Sigmoid colon (tissue), 6 donors: ENCODE measurements at regions not wholly inside any gene's neighbourhood (a gene's known extent, or its start where the extent isn't known, plus 50 kb on each side); places are given as distances from the start of the nearest gene placed in this dataset.
"Not testable (repeated sequence)": the region's sequence is repeated elsewhere in the genome, so short reads cannot be mapped to it uniquely, and the experiment has no call there.

Source experiments
- DNase-seq: peaks from one replicate; pipeline ENCODE4 v3.0.0-alpha.2; 2019
- H3K27ac ChIP-seq, 4 donors: fragments of 200-600 bp; sonication (generic); one replicate each; pipeline ENCODE4 v1.5.1; 2016 to 2019; ENCODE audit warnings: mild to moderate bottlenecking in 1 of 4
- H3K27me3 ChIP-seq, 3 donors: fragments of 200-600 bp; sonication (generic); one replicate each; pipeline ENCODE4 v1.5.1; 2019; ENCODE audit warnings: mild to moderate bottlenecking in 1 of 3
- H3K36me3 ChIP-seq, 4 donors: fragments of 200-600 bp; sonication (generic); one replicate each; pipeline ENCODE4 v1.5.1; 2016 to 2019
- H3K4me1 ChIP-seq, 4 donors: fragments of 200-600 bp; sonication (generic); one replicate each; pipeline ENCODE4 v1.5.1; 2017 to 2019
- H3K4me3 ChIP-seq, 4 donors: fragments of 200-600 bp; sonication (generic); one replicate each; pipeline ENCODE4 v1.5.1; 2017 to 2019; ENCODE audit warnings: mild to moderate bottlenecking in 2 of 4, moderate library complexity in 1 of 4
- H3K9me3 ChIP-seq, 4 donors: fragments of 200-600 bp in 3 of 4; sonication (generic) in 3 of 4; one replicate each; pipeline versions ENCODE4 v1.5.1 to v1.6.1; 2013 to 2019
- CTCF ChIP-seq, 4 experiments: fragments of 450-650 bp in 3 of 4; fragments of 200-600 bp in 1 of 4; IDR thresholded peaks; one replicate each; pipeline ENCODE4 v1.5.1; 2016 to 2019; ENCODE audit warnings: antibody characterized with exemption in 4 of 4, mild to moderate bottlenecking in 3 of 4, moderate library complexity in 2 of 4
- EP300 ChIP-seq, 4 donors: sonication (generic); formaldehyde crosslinking; IDR thresholded peaks; one replicate each; pipeline ENCODE4 v1.6.1; 2017; ENCODE audit warnings: antibody characterized with exemption in 4 of 4
- POLR2A ChIP-seq, 2 donors: fragments of 450-650 bp; IDR thresholded peaks; one replicate each; pipeline ENCODE4 v1.6.1; 2016; ENCODE audit warnings: antibody characterized with exemption in 2 of 2, mild to moderate bottlenecking in 2 of 2, moderate library complexity in 2 of 2
- POLR2AphosphoS5 ChIP-seq, 4 donors: sonication (generic); formaldehyde crosslinking; IDR thresholded peaks; one replicate each; pipeline ENCODE4 v1.6.1; 2017; ENCODE audit warnings: antibody characterized with exemption in 4 of 4
- WGBS, 2 donors: extraction: QIAGEN DNeasy Blood & Tissue Kit; methylation state at CpG; one replicate each; pipeline ENCODE4 v1.1.7; 2013; 5-methylcytosine and 5-hydroxymethylcytosine counted together
- intact Hi-C: fragments of 100-400 bp; cut with DNase I; formaldehyde crosslinking; loops from one replicate; pipeline ENCODE4 v1.15.1; 2023
- donor health status: healthy with polysubstance abuse.
- donor health status: healthy.

DNA sequence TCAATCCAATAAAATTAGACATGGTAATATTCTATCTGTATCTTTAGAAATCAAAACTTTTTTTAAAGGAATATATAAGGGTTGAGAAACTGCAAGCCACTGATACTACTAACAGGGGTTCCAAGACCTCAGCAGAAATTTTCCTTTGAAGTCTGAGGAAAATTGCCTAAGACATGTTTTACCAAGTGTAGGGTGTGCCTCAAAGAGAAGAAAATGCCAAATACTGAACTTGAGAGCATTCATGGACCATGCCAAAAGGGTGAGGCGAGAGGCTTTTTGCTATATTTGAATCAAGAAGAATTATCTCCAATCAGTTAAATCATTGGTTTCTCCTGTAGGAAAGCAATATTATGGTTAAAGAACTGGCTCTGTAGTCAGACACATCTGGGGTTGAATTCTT, 207.9 kb upstream of the B3GALT2 start:
- TF ChIP-seq EP300 (IDR thresholded peaks at IDR 0.05) (no peak), POLR2A (IDR thresholded peaks at IDR 0.05) (no peak), POLR2AphosphoS5 (IDR thresholded peaks at IDR 0.05) (no peak), CTCF (IDR thresholded peaks at IDR 0.05) (no peak)
- no peaks in the 10 kb centered on the region for H3K27me3 ChIP-seq
- H3K4me3 ChIP-seq = no peak overlapping the region
- H3K9me3 ChIP-seq = no peaks in the 10 kb centered on the region
- 93 to 97% methylated on average over 1 of the region's 1 CpG for WGBS, 2 donors
- H3K36me3 ChIP-seq = no peaks in the 10 kb centered on the region
- DNase-seq = no peak
- intact Hi-C loops = no loop called here
- H3K4me1 ChIP-seq = no peaks in the 10 kb centered on the region
- no peak overlapping the region for H3K27ac ChIP-seq

DNA sequence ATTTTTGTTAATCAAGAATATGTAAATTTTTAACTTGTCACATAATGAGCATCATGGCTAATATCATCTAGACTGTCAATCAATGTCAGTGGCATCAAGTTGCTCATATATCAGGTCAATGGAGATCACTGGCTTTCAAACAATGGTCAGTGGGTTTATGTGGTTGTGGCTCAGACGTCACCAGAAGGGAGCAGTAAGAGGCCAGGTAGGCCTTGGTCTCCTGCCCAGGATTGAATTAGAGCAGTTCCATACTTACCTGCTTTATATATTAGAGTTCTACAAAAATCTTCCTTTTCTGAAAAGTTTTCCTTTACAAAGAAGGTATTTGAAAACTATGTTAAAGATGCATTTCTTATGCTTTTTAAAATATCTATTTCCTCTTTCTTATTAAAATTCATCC, 206.3 kb upstream of the B3GALT2 start:
- H3K36me3 ChIP-seq = no peaks in the 10 kb centered on the region
- 75 to 88% methylated on average over 1 of the region's 1 CpG for WGBS, 2 donors

DNA sequence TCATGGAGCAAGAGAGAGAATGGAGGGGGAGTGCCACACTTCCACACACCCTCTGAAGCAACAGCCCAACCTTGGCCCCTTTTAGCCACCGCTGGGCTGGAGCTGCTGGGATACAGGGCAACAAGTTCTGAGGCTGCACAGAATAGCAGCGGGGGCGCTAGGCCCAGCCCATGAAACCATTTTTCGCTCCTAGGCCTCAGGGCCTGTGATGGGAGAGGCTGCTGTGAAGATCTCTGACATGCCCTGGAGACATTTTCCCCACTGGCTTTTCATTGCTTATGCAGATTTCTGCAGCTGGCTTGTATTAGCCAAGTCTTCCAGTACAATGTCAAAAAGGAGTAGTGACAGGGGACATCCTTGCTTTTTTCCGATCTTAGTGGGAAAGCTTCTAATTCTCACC, 202.3 kb upstream of the B3GALT2 start:
- 96 to 97% methylated on average over 5 of the region's 5 CpGs for WGBS, 2 donors
- Histone ChIP-seq H3K27ac (no peak overlapping the region), H3K9me3 (no peaks in the 10 kb centered on the region), H3K4me1 (no peaks in the 10 kb centered on the region), H3K27me3 (no peaks in the 10 kb centered on the region), H3K36me3 (no peaks in the 10 kb centered on the region), H3K4me3 (no peak overlapping the region)
- DNase-seq = no peak
- intact Hi-C loops = no loop called here
- no peak for TF ChIP-seq POLR2A (IDR thresholded peaks at IDR 0.05)
- TF ChIP-seq CTCF (IDR thresholded peaks at IDR 0.05) = no peak
- no peak for TF ChIP-seq EP300 (IDR thresholded peaks at IDR 0.05)
- no peak for TF ChIP-seq POLR2AphosphoS5 (IDR thresholded peaks at IDR 0.05)

More for the DNA sequence above, 206.3 kb upstream of the B3GALT2 start:
- no peaks in the 10 kb centered on the region for H3K27me3 ChIP-seq
- intact Hi-C loops = no loop called here
- no peaks in the 10 kb centered on the region for H3K9me3 ChIP-seq
- TF ChIP-seq CTCF (IDR thresholded peaks at IDR 0.05) = no peak
- no peak for TF ChIP-seq POLR2AphosphoS5 (IDR thresholded peaks at IDR 0.05)
- TF ChIP-seq EP300 (IDR thresholded peaks at IDR 0.05) = no peak
- no peak for TF ChIP-seq POLR2A (IDR thresholded peaks at IDR 0.05)
- no peak overlapping the region for H3K4me3 ChIP-seq
- DNase-seq = no peak
- no peaks in the 10 kb centered on the region for H3K4me1 ChIP-seq
- H3K27ac ChIP-seq = no peak overlapping the region

DNA sequence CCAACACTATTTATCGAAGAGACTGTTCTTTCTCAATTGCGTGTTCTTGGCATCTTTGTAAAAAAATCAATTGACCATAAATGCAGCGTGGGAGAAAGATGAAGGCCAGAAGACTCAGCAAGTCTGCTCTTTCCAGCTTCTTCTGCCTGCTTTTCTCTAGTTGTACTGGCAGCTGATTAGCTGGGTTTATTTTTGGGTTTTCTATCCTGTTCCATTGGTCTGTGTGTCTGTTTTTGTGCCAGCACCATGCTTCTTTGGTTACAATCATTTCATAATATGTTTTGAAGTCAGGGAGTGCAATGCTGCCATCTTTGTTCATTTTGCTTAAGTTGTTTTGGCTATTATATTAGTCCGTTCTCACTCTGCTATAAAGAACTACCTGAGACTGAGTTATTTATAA, 201.8 kb upstream of the B3GALT2 start:
- intact Hi-C loops = no loop called here
- H3K4me3 ChIP-seq = no peak overlapping the region
- H3K27me3 ChIP-seq = no peaks in the 10 kb centered on the region
- no peak for DNase-seq
- H3K27ac ChIP-seq = no peak overlapping the region
- no peak for TF ChIP-seq POLR2AphosphoS5 (IDR thresholded peaks at IDR 0.05)
- TF ChIP-seq CTCF (IDR thresholded peaks at IDR 0.05) = no peak
- TF ChIP-seq POLR2A (IDR thresholded peaks at IDR 0.05) = no peak
- no peak for TF ChIP-seq EP300 (IDR thresholded peaks at IDR 0.05)
- H3K36me3 ChIP-seq = no peaks in the 10 kb centered on the region
- H3K9me3 ChIP-seq = no peaks in the 10 kb centered on the region
- 95 to 96% methylated on average over 4 of the region's 4 CpGs for WGBS, 2 donors
- H3K4me1 ChIP-seq = no peaks in the 10 kb centered on the region

GRCh38 chr1:193387406-193387805, 201.0 kb upstream of the B3GALT2 start:
- no peak overlapping the region for H3K27ac ChIP-seq
- H3K9me3 ChIP-seq = no peaks in the 10 kb centered on the region
- TF ChIP-seq CTCF (IDR thresholded peaks at IDR 0.05) = no peak
- no peak for TF ChIP-seq EP300 (IDR thresholded peaks at IDR 0.05)
- TF ChIP-seq POLR2A (IDR thresholded peaks at IDR 0.05) = no peak
- no peaks in the 10 kb centered on the region for H3K4me1 ChIP-seq
- no peak overlapping the region for H3K4me3 ChIP-seq
- no peak for DNase-seq
- no peaks in the 10 kb centered on the region for H3K27me3 ChIP-seq
- intact Hi-C loops = no loop called here
- H3K36me3 ChIP-seq = no peaks in the 10 kb centered on the region

- DNase-seq, H3K27me3 ChIP-seq, H3K27ac ChIP-seq, intact Hi-C loops, H3K36me3 ChIP-seq, H3K9me3 ChIP-seq, H3K4me3 ChIP-seq, H3K4me1 ChIP-seq: not testable (repeated sequence)
- WGBS, 2 donors = 20 to 70% methylated on average over 2 of the region's 2 CpGs
Observed at GRCh38 chr1:193378451-193378850, 192.0 kb upstream of the B3GALT2 start.
